SK-N-SH (cell line): ENCODE measurements at regions not wholly inside any gene's neighbourhood (a gene's known extent, or its start where the extent isn't known, plus 50 kb on each side); places are given as distances from the start of the nearest gene placed in this dataset.

Source experiments
- CTCF ChIA-PET: fragments of 300-600, 350-600 bp; formaldehyde crosslinking; extraction: SDS; loops from one replicate; lab custom pipeline; 2021; lab: Yijun Ruan, JAX
- POLR2A ChIA-PET: fragments of 350-600 bp; sonication (Branson Sonifier 250); formaldehyde crosslinking; extraction: SDS; loops from one replicate; lab custom pipeline; 2020; ENCODE audit warnings: antibody characterized with exemption, inconsistent platforms; lab: Yijun Ruan, JAX
- DNase-seq: peaks from one replicate; pipeline ENCODE4 v3.0.0; 2012
- H2AFZ ChIP-seq: fragments of 200-600 bp; sonication (generic); 2 replicates; pipeline ENCODE4 v1.8.1; 2016; ENCODE audit warnings: antibody characterized with exemption, mild to moderate bottlenecking, low read depth
- H3F3A ChIP-seq: fragments of 200-600 bp; sonication (generic); replicated peaks from 2 replicates; pipeline ENCODE3; 2016; ENCODE audit warnings: antibody characterized with exemption, mild to moderate bottlenecking; ENCODE audit not compliant: insufficient read depth
- H3K27ac ChIP-seq, 2 experiments: fragments of 200-500 bp in 1 of 2; fragments of 200-600 bp in 1 of 2; sonication (Bioruptor generic) in 1 of 2; sonication (generic), shearing (Covaris generic) in 1 of 2; 2 replicates each; pipeline versions ENCODE4 v1.5.1 to v1.6.1; 2014 to 2016; ENCODE audit warnings: low read depth in 2 of 2, inconsistent platforms in 1 of 2, low read length in 1 of 2, mild to moderate bottlenecking in 1 of 2, mixed read lengths in 1 of 2
- H3K27me3 ChIP-seq: fragments of 200-600 bp; sonication (generic), shearing (Covaris generic); 2 replicates; pipeline ENCODE4 v1.6.1; 2016; ENCODE audit warnings: mixed run types; ENCODE audit not compliant: insufficient read depth
- H3K36me3 ChIP-seq, 2 experiments: fragments of 200-500 bp in 1 of 2; fragments of 200-600 bp in 1 of 2; sonication (Bioruptor generic) in 1 of 2; sonication (generic) in 1 of 2; replicated peaks in 1 of 2; 2 replicates each; pipeline versions ENCODE3 to v1.5.1; 2014 to 2016; ENCODE audit warnings: low read length in 1 of 2, mild to moderate bottlenecking in 1 of 2; ENCODE audit not compliant: insufficient read depth in 2 of 2, control insufficient read depth in 1 of 2
- H3K4me1 ChIP-seq, 2 experiments: fragments of 200-500 bp in 1 of 2; fragments of 200-600 bp in 1 of 2; sonication (Bioruptor generic) in 1 of 2; sonication (generic), shearing (Covaris generic) in 1 of 2; 2 replicates each; pipeline versions ENCODE4 v1.5.1 to v1.6.1; 2014 to 2016; ENCODE audit warnings: low read depth in 1 of 2, low read length in 1 of 2, mixed run types in 1 of 2; ENCODE audit not compliant: insufficient read depth in 2 of 2, control insufficient read depth in 1 of 2
- H3K4me2 ChIP-seq: fragments of 200-600 bp; sonication (generic), shearing (Covaris generic); 2 replicates; pipeline ENCODE4 v1.6.1; 2017; ENCODE audit warnings: mixed run types
- H3K4me3 ChIP-seq, 2 experiments: fragments of 200-500 bp in 1 of 2; fragments of 200-600 bp in 1 of 2; sonication (Bioruptor generic) in 1 of 2; sonication (generic), shearing (Covaris generic) in 1 of 2; 2 replicates each; pipeline versions ENCODE4 v1.5.1 to v1.8.1; 2014 to 2016; ENCODE audit warnings: low read depth in 2 of 2, inconsistent platforms in 1 of 2, low read length in 1 of 2, mild to moderate bottlenecking in 1 of 2, mixed read lengths in 1 of 2, moderate library complexity in 1 of 2
- H3K79me2 ChIP-seq: fragments of 200-600 bp; sonication (generic); 2 replicates; pipeline ENCODE4 v1.8.1; 2017; ENCODE audit warnings: mild to moderate bottlenecking; ENCODE audit not compliant: insufficient read depth
- H3K9ac ChIP-seq: fragments of 200-600 bp; sonication (generic); 2 replicates; pipeline ENCODE4 v1.6.1; 2017; ENCODE audit warnings: mixed run types
- H3K9me2 ChIP-seq: fragments of 200-600 bp; sonication (generic); 2 replicates; pipeline ENCODE4 v1.6.1; 2017; ENCODE audit warnings: mixed run types
- H3K9me3 ChIP-seq: fragments of 200-600 bp; sonication (generic); 2 replicates; pipeline ENCODE4 v1.6.1; 2017; ENCODE audit warnings: mixed run types, mild to moderate bottlenecking, moderate library complexity
- H4K20me1 ChIP-seq: fragments of 200-600 bp; sonication (generic); 2 replicates; pipeline ENCODE4 v1.6.1; 2017; ENCODE audit warnings: mild to moderate bottlenecking, mixed run types; ENCODE audit not compliant: insufficient read depth
- EZH2phosphoT487 ChIP-seq: fragments of 200-600 bp; sonication (generic); IDR thresholded peaks from 2 replicates; pipeline ENCODE4 v1.6.1; 2017; ENCODE audit warnings: low read depth, mixed run types, mild to moderate bottlenecking, antibody characterized with exemption, moderate library complexity, borderline replicate concordance
- FOSL2 ChIP-seq: IDR thresholded peaks from 2 replicates; pipeline ENCODE4 v1.4.0; 2012; ENCODE audit warnings: low read depth, mild to moderate bottlenecking, moderate library complexity, borderline replicate concordance
- GABPA ChIP-seq: IDR thresholded peaks from 2 replicates; pipeline ENCODE4 v1.4.0; 2012; ENCODE audit warnings: low read depth, mild to moderate bottlenecking
- GATA2 ChIP-seq: sonication (generic); formaldehyde crosslinking; IDR thresholded peaks from 2 replicates; pipeline ENCODE4 v1.5.0; 2020; ENCODE audit warnings: mild to moderate bottlenecking, missing genetic modification reagents
- JUND ChIP-seq: IDR thresholded peaks from 2 replicates; pipeline ENCODE4 v1.4.0; 2012
- MAX ChIP-seq: IDR thresholded peaks from 2 replicates; pipeline ENCODE4 v1.4.0; 2012; ENCODE audit warnings: low read depth
- MEF2A ChIP-seq: IDR thresholded peaks from 2 replicates; pipeline ENCODE4 v1.4.0; 2012; ENCODE audit warnings: low read depth, borderline replicate concordance
- NFIC ChIP-seq: IDR thresholded peaks from 2 replicates; pipeline ENCODE4 v1.4.0; 2012; ENCODE audit warnings: borderline replicate concordance
- POLR2AphosphoS5 ChIP-seq: IDR thresholded peaks from 2 replicates; pipeline ENCODE4 v1.6.1; 2012; ENCODE audit warnings: low read depth, low read length
- RCOR1 ChIP-seq: fragments of 150-350 bp; IDR thresholded peaks from 2 replicates; pipeline ENCODE4 v1.6.1; 2017; ENCODE audit warnings: antibody characterized with exemption, low read length
- REST ChIP-seq: IDR thresholded peaks from 2 replicates; pipeline ENCODE4 v1.6.1; 2012; ENCODE audit warnings: mild to moderate bottlenecking, low read depth, low read length, moderate library complexity
- RXRA ChIP-seq: IDR thresholded peaks from 2 replicates; pipeline ENCODE4 v1.4.0; 2012; ENCODE audit warnings: low read depth, mild to moderate bottlenecking, borderline replicate concordance
- SIN3A ChIP-seq: IDR thresholded peaks from 2 replicates; pipeline ENCODE4 v1.6.1; 2012; ENCODE audit warnings: low read depth, mild to moderate bottlenecking, low read length, moderate library complexity, borderline replicate concordance
- TCF12 ChIP-seq: IDR thresholded peaks from 2 replicates; pipeline ENCODE4 v1.4.0; 2012
- TEAD4 ChIP-seq: IDR thresholded peaks from 2 replicates; pipeline ENCODE4 v1.4.0; 2012; ENCODE audit warnings: mild to moderate bottlenecking, borderline replicate concordance; ENCODE audit not compliant: insufficient read depth
- USF2 ChIP-seq: fragments of 150-350 bp; IDR thresholded peaks from 2 replicates; pipeline ENCODE4 v1.6.1; 2017; ENCODE audit warnings: antibody characterized with exemption, low read length, low read depth, borderline replicate concordance
- ZBTB33 ChIP-seq: IDR thresholded peaks from 2 replicates; pipeline ENCODE4 v1.4.0; 2012; ENCODE audit warnings: low read depth, borderline replicate concordance
- WGBS: methylation state at CpG from one replicate; pipeline ENCODE4 v1.1.6; 2017; ENCODE audit warnings: low lambda C conversion rate; 5-methylcytosine and 5-hydroxymethylcytosine counted together
- TF ChIP-seq, protein P1 (sequence below): IDR thresholded peaks from 2 replicates; pipeline ENCODE4 v1.4.0; 2012; ENCODE audit warnings: low read depth, borderline replicate concordance

GRCh38 chr3:95312650-95313049 lies 1249.8 kb downstream of the NSUN3 start:
- Histone ChIP-seq H3K4me2 (no peak overlapping the region), H3F3A (no peaks in the 10 kb centered on the region), H3K9me3 (no peaks in the 10 kb centered on the region), H3K9me2 (no peaks in the 10 kb centered on the region; the same call in 1 of the 2 replicates), H3K27ac (no peak overlapping the region), H3K4me1 (no peaks in the 10 kb centered on the region), H3K79me2 (no peaks in the 10 kb centered on the region), H3K4me3 (no peak overlapping the region), H2AFZ (no peak overlapping the region), H3K36me3 (no peaks in the 10 kb centered on the region), H4K20me1 (no peaks in the 10 kb centered on the region), H3K27me3 (no peaks in the 10 kb centered on the region), H3K9ac (no peak overlapping the region)
- TF ChIP-seq GABPA (no peak), MAX (no peak), MEF2A (no peak), GATA2 (CRISPR knock-in tag) (no peak), TCF12 (no peak), REST (no peak), USF2 (no peak), SIN3A (no peak), EZH2phosphoT487 (no peak), RXRA (no peak), ZBTB33 (no peak), RCOR1 (no peak), NFIC (no peak), POLR2AphosphoS5 (no peak), JUND (no peak), FOSL2 (no peak), TEAD4 (no peak)
- TF ChIP-seq, protein P1, sequence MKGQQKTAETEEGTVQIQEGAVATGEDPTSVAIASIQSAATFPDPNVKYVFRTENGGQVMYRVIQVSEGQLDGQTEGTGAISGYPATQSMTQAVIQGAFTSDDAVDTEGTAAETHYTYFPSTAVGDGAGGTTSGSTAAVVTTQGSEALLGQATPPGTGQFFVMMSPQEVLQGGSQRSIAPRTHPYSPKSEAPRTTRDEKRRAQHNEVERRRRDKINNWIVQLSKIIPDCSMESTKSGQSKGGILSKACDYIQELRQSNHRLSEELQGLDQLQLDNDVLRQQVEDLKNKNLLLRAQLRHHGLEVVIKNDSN = no peak
- ChIA-PET CTCF (no interaction called here), POLR2A (no interaction called here)
- 29% methylated on average over 3 of the region's 3 CpGs for WGBS
- no peak for DNase-seq
